HG02973 (cell line): ENCODE measurements at regions not wholly inside any gene's neighbourhood (a gene's known extent, or its start where the extent isn't known, plus 50 kb on each side); places are given as distances from the start of the nearest gene placed in this dataset.

Source experiments
- ATAC-seq: cut with Tn5 transposase; IDR thresholded peaks from one replicate; pipeline ENCODE4 v1.9.1; 2021; ENCODE audit warnings: moderate library complexity; ENCODE audit not compliant: unreplicated experiment

DNA sequence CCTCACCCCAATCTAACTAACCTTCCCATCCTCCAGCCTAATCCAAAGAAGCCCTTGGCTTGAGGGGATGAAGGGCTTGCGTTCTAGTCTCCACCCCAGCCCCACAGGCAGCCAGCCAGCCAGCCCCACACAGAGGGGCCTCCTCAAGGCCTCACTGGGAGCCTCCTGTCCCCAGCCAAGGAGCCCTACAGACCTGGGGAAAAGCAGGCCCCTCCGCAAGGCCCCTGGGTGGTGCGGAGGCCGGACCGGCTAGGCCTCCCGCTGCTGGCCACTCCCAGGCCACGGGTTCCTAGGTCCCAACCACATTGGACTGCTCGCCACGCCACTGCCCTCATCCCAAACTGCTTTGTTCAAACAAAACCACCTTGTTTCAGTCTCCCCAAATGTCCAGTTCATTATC lies 78.0 kb downstream of the ZIC5 start:
- no peak for ATAC-seq

DNA sequence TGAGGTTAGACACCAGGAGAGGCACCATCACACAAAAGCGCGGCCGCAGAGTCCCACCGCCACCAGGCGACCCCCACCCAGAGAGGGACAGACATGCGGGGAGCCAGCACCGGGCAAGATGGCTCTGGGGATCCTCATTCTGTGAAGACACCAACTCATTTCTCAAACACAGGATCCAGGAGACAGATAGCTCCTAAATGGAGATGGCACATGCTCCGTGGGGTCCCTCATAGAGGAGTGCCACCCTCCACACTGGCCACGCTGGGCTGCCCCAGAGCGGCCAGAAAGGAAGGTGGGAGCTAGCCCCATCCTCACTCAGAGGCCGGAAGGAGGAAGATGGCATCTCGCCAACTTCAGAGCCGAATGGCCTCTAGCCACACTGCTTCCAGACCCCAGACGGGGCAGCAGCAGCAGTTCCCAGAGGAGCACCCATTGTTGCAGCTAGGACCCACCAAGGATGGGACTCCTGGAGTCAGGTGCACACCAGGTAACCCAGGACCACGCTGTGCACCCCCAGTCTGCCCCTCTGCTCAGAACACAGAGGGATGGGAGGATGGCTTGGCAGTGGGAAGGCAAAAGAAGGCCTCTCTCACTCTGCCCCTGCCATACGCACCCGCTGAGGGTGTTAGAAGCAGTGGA lies 78.6 kb downstream of the ZIC5 start:
- no peak for ATAC-seq

DNA sequence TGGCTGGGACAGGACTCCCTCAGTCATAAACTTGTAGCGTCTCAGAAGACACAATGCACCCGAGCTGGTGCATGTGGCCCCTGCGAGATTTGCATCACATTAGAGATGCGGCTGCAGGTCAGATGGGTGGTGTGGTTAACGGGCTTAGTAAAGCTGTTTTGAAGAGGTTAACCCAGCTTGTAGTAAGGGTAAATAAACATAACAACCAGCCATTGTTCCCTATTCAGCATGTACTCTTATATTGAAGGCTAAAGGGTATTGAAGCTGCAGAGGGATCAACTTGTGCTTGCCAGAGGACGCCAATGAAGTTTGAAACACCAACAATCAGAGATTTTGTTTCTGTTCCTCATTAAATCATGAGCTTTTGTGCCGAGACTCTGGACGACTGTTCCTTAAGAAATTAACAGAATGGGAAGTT lies 79.4 kb downstream of the ZIC5 start:
- no peak for ATAC-seq

DNA sequence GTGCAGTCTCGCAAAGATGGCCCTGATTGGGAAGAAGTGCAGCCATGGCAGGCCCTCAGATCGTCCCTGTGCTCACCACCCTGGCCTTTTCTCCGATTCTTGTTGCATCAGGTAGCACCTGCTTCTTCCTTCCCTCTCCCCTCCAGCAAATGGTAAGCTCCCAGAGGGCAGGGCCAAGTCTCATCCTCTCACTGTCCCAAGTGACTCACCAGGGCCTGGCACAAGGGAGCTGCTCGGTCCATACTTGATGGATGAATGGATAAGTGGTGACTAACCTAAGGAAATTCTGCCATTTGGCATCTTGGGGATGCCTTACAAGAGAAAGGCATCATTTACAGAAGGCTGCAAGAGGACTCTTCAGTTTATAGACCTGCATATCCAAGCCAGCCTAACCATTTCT lies 84.9 kb downstream of the ZIC5 start:
- ATAC-seq: no peak

DNA sequence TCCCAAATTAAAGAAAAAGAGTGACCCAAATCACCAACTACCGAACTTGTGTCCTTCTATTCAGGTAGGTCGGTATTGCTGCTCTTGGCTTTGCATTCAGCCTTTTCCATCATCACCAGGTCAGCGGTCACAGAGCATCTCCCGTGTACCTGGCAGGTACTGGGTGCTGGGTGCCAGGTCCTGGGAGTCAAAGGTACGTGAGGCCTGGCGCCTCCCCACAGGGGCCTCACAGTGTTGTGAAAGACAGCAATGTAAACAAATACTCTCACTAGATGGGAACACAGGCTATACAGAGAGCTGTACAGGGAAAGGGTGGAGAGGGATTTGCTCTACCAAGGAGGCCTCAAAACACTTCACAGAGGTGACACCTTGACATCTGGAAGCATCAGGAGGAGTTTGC lies 86.7 kb downstream of the ZIC5 start:
- ATAC-seq: no peak

DNA sequence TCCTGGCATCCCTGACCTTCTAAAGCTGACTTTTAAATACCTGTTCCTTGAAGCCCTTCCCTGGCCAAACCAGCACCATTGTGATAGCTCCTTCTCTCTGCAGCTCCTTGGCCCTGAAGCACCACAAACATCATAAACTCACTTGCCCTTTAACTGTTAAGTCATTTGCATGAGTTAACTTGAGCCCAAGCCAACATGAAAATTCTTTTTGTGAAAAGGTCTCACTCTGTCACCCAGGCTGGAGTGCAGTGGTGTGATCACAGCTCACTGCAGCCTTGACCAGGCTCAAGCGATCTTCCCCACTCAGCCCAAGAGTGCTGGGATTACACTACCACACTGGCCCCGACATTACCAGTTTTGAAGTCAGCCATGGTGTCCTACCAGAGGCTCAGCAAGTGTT lies 87.8 kb downstream of the ZIC5 start:
- no peak for ATAC-seq

DNA sequence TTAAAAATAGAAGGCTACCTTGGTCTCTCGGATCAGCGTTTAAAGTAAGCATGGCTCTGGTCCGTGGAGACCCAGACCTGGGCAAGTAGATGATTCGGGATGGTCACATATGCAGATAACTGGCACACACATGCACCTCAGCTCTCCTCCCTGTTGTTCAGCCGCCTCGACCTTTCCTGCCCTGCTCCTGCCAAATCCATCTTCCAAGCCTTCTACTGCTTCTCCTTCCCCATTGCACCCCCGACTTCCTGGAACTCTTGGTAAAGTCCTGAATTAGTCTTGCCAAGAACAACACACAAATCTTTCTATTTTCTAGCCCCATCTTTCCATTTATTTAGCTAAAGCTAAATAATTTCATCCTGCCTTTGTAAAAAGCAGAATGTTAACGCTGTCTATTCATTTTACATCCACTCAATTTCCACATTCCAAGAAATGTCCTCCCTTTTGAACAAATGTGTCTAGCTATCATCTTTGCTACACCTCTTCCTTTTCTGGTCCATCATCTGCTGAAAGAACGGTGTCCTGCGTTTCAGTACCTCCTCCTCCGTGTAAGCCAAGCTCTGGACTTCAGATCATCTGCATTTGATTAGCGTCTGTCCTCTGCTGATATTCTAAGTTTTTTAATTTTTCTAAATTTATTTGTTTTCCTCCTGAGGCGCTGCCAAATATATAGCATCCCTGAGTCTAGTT lies 92.5 kb downstream of the ZIC5 start:
- no peak for ATAC-seq

DNA sequence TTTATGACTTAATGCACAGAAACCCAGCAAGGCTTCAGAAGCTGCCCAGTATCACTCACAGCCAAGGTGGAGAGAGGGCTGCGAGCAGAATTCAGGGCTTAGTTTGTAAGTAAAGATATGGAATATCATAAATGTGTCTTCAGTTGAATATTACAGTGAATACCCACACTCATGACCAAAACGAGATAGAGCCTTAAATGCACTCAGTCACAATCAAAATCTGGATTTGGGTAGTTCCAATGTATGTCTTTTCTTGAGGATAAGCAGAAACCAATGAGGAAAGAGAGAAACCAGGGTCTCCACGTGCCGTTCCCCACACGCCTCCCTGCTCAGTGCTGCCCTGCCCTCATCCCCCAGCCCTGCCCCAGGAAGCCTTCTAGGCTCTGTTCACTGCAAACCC lies 94.9 kb downstream of the ZIC5 start:
- ATAC-seq: no peak

DNA sequence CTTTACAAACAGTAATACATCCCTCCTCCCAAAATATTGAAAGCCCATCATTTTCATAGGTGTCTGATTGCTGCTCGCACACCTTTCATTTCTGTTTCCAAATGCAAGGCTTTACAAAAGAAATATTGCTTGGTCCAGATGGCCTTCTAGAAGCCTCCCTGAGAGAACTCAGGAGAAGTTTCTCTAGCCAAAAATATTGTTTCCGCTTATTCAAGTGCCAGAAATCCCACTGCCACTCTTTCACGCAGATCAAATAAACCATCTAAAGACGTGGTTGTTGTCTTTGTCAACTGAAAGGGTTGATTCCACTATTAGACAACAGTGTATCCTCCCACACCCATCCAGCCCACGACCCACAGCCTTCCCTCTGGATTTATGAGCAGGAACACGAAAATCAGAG lies 96.2 kb downstream of the ZIC5 start:
- ATAC-seq: no peak

DNA sequence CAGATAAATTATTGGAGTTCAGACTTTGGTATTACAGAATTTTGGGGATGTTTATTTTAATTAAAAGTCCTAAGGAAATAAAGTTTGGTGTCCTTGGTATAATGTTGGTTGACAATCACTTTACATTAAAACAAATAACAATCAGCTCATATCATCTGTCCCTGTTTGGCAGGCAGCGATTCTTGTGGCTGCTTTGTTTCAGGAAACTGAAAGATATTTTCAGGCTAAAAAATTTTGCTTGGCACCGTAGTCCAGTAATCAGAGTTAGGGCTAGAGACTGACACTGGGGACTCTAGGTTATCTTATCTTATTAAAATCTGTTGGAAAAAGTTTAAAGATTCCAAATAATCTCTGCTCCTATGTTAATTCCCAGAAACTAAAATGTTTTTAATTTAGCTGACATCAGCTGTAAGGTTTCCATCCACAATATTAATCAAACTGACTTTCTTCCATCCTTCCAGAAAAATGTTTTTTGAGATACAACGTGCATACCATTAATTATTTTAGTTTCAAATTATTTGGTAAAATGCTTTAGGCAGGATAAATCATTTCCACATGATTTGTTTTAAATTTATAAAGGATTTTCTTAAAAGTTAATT lies 97.6 kb downstream of the ZIC5 start:
- no peak for ATAC-seq

DNA sequence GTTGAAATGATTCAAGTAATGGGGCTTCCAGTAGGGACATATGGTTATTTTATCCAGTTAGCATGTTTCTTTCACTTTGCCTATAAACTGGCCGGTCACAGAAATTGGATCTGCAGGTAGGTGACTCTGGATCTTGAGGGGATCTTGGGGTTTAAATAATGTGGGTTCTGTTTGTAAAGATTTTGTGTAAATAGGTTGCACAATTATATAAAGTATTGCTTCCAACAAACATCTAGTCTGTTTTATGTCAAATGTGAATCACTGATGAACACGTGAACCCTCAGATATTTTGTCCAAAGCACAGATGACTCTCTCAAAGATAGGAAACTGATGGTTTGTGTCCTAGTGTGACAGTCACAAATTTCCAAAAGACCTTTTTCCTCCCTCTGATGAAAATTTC lies 98.4 kb downstream of the ZIC5 start:
- ATAC-seq: no peak

DNA sequence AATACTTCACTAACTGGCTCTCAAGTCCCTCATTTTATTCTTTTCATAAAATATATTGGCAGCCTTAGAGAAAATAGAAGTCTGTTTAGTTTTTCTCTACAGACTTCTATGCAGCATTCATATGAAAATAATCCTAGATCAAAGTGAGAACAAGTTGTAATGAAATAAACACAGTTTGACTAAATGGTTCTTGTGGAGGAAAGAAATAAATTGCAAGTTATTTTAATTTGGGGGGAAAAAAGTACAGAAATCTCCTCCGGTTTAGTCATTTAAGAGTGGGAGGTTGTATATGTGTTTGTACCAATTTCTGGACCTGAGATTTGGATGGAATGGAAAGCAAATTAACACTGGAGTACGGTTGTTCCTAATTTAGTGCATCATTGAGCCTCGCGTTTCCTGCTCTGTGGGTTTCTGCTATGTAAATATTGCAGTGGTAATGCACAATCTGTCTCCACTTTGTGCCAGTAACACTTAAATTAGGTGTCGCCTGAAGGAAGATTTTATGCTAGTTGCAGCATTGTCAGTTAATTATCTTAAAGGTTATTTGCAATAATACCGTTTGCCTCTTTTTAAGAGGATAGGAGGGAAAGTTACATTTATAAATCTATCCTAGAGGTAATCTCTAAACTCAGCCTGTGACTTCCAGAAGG lies 100.2 kb downstream of the ZIC5 start:
- ATAC-seq: no peak

DNA sequence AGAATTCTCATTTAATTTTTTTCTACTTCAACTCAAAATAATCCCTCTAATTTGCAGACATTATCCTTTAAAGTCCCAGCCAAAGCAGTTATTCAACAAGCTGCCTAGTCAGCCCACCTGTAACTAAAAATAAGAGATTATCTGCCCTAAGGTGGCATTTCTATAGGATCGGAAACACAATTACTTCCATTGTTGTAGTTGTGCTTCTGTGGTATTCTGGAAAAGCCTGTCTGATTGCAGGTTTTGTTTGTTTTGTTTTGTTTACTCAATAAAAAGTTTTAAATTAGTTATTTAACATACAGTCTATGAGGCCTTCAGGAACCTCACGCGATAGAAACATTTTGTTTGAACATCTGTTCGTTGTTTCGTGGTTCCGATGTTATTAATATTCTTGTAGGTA lies 101.0 kb downstream of the ZIC5 start:
- ATAC-seq: no peak

DNA sequence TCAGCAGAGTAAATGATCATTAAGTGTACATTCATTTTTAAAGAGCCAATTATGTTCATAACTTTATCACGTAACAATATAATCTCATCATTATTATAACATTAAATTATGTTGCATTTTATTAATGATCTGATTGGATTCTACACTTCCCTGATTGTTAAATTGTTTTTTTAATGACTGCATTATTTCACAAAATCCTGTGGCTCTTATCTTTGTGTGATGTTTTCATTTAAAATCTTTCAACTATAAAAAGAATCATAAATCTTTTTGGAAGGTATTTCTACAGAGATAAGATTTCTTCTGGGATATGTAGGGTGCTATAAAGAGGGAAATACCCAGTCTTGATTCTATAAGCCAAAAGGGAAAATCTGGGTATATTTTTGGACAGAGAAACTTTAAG lies 101.7 kb downstream of the ZIC5 start:
- ATAC-seq: no peak

DNA sequence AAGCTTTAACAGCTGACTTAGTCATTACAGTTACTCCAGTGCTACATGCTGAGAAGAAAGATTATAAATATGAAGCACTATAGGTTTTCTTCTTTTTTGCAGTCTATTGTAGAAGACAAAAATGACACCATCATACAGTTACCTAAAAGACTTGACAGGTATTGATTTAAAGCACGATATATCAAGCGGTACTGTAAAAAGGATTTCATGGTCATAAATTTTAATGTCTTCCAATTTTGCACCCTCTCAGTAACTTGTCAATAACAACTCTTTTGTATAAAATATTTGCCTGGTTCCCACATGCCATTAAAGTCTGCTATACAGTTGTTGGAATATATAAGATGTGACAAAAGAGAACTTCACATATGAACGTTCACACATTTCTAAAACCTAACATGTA lies 102.8 kb downstream of the ZIC5 start:
- ATAC-seq: no peak

DNA sequence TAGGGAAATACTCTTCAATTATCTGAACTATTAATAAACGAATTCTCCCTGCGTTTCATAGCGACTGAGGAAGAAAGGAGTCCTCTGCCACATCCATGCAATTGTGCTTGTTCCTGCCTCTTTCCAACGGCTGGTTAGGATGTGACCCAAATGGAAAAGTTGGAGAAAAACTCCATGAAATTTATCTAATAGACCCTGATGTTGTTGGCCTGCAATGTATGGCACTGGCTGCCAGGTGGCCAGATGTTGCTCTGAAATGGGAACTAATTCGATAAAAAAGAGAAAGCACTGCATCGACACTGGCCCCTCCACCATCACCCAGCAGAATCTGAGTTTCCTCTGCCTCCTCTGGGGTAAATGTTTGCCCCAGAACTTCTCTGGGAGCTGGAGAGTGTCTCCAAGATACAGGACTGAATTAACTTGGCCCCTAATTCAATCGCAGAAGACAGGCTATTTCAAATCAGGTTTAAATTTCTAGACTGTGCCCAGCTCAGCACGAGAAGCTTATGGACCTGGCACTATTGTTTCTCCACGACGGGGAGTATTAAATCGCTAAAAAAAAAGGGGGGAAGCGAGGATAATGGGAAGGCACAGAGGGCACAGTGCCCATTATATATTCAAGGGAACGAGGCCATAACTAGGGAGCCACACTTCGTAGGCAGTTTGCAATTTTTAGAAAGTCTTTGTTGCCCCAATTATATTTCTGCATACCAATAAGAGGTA lies 103.9 kb downstream of the ZIC5 start:
- no peak for ATAC-seq

DNA sequence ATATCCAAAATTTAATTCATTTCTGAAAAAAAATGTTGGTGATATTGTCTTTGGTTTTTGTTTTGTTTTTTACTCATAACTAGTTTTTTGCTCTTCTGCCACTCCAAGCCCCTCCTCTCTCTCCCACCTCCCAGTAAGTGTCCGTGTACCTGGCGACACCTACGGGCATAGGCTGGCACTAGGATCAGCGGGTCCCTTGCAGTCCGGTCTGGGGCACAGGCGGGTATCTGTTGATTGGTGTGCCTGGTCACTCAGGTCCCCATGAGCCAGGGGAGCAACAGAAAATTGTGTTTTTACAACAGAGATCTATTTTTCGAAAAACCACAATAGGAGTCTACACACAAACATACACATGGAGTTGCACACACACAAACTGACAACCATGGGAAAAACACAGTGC lies 104.8 kb downstream of the ZIC5 start:
- no peak for ATAC-seq

DNA sequence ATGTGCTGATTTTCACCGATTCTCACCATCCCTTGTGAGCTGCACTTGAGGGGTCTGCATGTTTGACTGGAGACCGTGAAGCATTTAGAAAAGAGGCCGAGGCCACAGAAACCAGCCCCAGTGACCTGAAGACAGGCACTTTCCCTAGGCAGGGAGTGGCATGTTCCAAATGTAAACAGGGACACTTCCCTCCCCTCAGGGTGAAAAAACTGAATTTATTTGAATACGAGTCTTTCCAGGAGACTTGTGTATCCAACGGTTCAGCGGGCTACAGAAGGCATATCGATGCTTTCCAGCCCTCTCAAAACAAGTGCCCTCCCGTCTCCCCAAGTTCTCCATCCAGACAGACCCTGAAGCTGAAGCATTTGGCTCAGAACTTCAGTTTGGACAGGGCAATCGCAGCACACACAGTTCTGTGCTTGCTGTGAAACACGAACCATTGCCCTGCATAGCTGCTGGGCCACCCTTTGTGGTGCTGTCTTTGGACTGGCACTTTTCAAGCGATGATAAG lies 106.1 kb downstream of the ZIC5 start:
- no peak for ATAC-seq

DNA sequence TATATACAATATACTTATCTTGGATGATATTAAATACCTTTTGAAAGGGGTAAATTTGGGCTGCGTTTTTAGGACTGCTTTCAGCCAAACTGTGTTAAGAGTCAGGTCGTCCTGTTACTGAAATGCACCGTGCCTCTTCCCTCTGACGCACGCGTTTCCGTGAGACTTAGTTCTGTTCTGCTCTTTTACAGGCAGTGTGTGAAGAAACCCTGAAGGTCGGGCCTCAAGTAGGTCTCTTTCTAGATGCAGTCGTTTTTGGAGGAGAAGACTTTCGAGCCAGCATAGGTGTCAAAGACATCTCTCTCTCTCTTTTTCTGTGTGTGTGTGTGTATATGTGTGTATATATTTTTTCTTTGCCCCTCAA lies 107.0 kb downstream of the ZIC5 start:
- no peak for ATAC-seq

DNA sequence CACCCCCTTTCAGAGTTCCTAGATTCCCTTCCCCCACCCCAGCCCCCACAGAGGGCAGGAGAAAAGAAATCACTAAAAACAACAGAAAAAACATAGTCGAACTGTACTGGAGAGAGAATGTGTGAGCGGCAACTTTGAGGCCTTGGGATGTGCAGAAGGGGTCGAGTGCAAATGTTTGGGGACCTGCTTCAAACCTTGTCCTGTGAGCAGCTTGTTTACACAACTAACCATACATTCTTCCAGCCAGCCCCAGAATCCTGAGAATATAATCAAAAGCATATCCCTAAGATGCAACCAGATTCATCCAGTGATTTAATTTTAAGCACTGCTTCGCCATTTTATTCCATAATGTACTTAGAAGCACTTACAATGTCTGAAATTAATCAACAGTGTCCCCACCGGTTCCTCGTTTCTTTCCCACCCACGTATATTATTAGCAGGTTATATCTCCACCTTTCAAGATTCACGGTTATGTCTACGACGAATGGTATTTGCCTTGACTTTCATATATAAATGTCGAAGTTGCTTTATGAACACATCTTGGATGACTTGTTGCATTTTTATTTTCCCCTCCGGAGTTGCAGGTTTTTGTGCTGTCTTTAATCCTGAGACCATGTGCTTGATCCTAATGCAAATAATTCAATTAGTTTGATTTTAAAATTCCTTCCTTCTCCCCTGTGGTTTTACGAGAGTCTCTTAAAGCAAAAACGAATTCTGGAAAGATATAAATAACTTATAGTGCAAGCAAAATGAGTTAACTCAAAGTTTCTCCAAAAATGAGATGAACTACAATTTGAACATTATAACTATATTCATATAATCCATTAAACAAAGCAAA lies 107.6 kb downstream of the ZIC5 start:
- no peak for ATAC-seq
